Heart left ventricle (tissue), 16 donors: ENCODE measurements at regions not wholly inside any gene's neighbourhood (a gene's known extent, or its start where the extent isn't known, plus 50 kb on each side); places are given as distances from the start of the nearest gene placed in this dataset.

ENCODE experiments used
- ATAC-seq, 4 donors: fragments of 200-7000 bp; cut with Tn5 transposase; one replicate each; pipeline ENCODE4 v1.9.1; 2020 to 2022; ENCODE audit warnings: moderate library complexity in 4 of 4, mild to moderate bottlenecking in 3 of 4, moderate number of reproducible peaks in 1 of 4
- DNase-seq, 5 donors: peaks; one replicate each; pipeline ENCODE4 v3.0.0-alpha.2; 2020
- H3K27ac ChIP-seq, 12 donors: fragments of 200-600 bp; sonication (generic) in 4 of 12; one replicate each; pipeline versions ENCODE4 v1.5.0 to v1.8.0; 2016 to 2022; ENCODE audit warnings: mild to moderate bottlenecking in 2 of 12
- H3K27me3 ChIP-seq, 9 donors: fragments of 200-600 bp; sonication (generic) in 2 of 9; one replicate each; pipeline versions ENCODE4 v1.5.1 to v1.8.0; 2016 to 2022; ENCODE audit warnings: mild to moderate bottlenecking in 3 of 9
- H3K36me3 ChIP-seq, 9 donors: fragments of 200-600 bp; sonication (generic) in 2 of 9; one replicate each; pipeline versions ENCODE4 v1.5.0 to v1.8.0; 2018 to 2022; ENCODE audit warnings: mild to moderate bottlenecking in 2 of 9
- H3K4me1 ChIP-seq, 12 donors: fragments of 200-600 bp; sonication (generic) in 4 of 12; one replicate each; pipeline versions ENCODE4 v1.5.0 to v1.8.0; 2016 to 2022; ENCODE audit warnings: mild to moderate bottlenecking in 3 of 12
- H3K4me3 ChIP-seq, 12 donors: fragments of 200-600 bp; sonication (generic) in 4 of 12; one replicate each; pipeline versions ENCODE4 v1.5.0 to v1.8.0; 2017 to 2022; ENCODE audit warnings: mild to moderate bottlenecking in 9 of 12, moderate library complexity in 4 of 12
- H3K9me3 ChIP-seq, 12 donors: fragments of 200-600 bp; sonication (generic) in 4 of 12; one replicate each; pipeline versions ENCODE4 v1.5.0 to v1.8.0; 2016 to 2022; ENCODE audit warnings: mild to moderate bottlenecking in 1 of 12
- POLR2A ChIP-seq, 2 donors: fragments of 450-650 bp; IDR thresholded peaks; one replicate each; pipeline ENCODE4 v1.6.1; 2017; ENCODE audit warnings: antibody characterized with exemption in 2 of 2, mild to moderate bottlenecking in 2 of 2, moderate library complexity in 2 of 2
- WGBS, 4 donors: extraction: QIAGEN DNeasy Blood & Tissue Kit in 2 of 4; methylation state at CpG; one replicate each; pipeline versions ENCODE4 v1.1.5 to v1.1.7; 2013 to 2018; 5-methylcytosine and 5-hydroxymethylcytosine counted together
- intact Hi-C, 10 donors: fragments of 100-400 bp; cut with DNase I; formaldehyde crosslinking; loops; one replicate each; pipeline versions ENCODE4 v1.11.1 to v1.14.2; 2022
- TF ChIP-seq, protein P1 (sequence below), 12 donors: fragments of 200-600 bp; sonication (generic) in 4 of 12; IDR thresholded peaks; one replicate each; pipeline versions ENCODE4 v1.5.0 to v1.8.0; 2018 to 2022; ENCODE audit warnings: antibody characterized with exemption in 12 of 12, mild to moderate bottlenecking in 5 of 12
- donor health status: ischemic (EF 13 %, LVEDD 7.1; RV severe dilation, severe dysfunction).
- donor health status: healthy with polysubstance abuse.
- donor health status: DM: no; HTN: yes; CAD: no.
- donor health status: DM: no; HTN: no; CAD: no.
- donor health status: ischemic (EF 25% LVEDD 6.9; RV normal size, moderate dysfunction).
- donor health status: ischemic (EF 25% LVEDD 5.7; RV mildly dilated, moderate dysfunction).
- donor health status: healthy.
- donor health status: DM: yes; HTN: yes; CAD: no.
- donor health status: ischemic (EF 35%, LVEDD 5.7; RV mildly dilated, moderate dysfunction).
- donor health status: nonischemic (EF 11% LVEDD 7.7; RV severe dilation, severe dysfunction).
- donor health status: DM: yes; HTN: yes; CAD: no.
- donor health status: PGD.
- donor health status: ischemic (EF 29% LVEDD 5.4; RV normal size, mild dysfunction).
- donor health status: nonischemic (EF 23%, LVEDD 6.1; RV moderate dilation, normal function).

- TF ChIP-seq POLR2A (IDR thresholded peaks at IDR 0.05), result no peak
- TF ChIP-seq, protein P1, sequence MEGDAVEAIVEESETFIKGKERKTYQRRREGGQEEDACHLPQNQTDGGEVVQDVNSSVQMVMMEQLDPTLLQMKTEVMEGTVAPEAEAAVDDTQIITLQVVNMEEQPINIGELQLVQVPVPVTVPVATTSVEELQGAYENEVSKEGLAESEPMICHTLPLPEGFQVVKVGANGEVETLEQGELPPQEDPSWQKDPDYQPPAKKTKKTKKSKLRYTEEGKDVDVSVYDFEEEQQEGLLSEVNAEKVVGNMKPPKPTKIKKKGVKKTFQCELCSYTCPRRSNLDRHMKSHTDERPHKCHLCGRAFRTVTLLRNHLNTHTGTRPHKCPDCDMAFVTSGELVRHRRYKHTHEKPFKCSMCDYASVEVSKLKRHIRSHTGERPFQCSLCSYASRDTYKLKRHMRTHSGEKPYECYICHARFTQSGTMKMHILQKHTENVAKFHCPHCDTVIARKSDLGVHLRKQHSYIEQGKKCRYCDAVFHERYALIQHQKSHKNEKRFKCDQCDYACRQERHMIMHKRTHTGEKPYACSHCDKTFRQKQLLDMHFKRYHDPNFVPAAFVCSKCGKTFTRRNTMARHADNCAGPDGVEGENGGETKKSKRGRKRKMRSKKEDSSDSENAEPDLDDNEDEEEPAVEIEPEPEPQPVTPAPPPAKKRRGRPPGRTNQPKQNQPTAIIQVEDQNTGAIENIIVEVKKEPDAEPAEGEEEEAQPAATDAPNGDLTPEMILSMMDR (IDR thresholded peaks at IDR 0.05), result no peak
- H3K4me3 ChIP-seq, result no peak overlapping the region
- 90 to 99% (median 98%) methylated on average over 1 of the region's 1 CpG for WGBS, 4 donors
- intact Hi-C loops, result no loop called here
- ATAC-seq (no peak), DNase-seq (no peak)
- no peaks in the 10 kb centered on the region for H3K36me3 ChIP-seq
- no peaks in the 10 kb centered on the region for H3K4me1 ChIP-seq
- H3K27me3 ChIP-seq, result no peaks in the 10 kb centered on the region
- H3K9me3 ChIP-seq, result peaks cover 0 to 15% (median 8%) of the 10 kb centered on the region in 12 donors
- no peak overlapping the region for H3K27ac ChIP-seq
Measured at GRCh38 chr11:103650330-103650729, 386.1 kb upstream of the DDI1 start.

DNA sequence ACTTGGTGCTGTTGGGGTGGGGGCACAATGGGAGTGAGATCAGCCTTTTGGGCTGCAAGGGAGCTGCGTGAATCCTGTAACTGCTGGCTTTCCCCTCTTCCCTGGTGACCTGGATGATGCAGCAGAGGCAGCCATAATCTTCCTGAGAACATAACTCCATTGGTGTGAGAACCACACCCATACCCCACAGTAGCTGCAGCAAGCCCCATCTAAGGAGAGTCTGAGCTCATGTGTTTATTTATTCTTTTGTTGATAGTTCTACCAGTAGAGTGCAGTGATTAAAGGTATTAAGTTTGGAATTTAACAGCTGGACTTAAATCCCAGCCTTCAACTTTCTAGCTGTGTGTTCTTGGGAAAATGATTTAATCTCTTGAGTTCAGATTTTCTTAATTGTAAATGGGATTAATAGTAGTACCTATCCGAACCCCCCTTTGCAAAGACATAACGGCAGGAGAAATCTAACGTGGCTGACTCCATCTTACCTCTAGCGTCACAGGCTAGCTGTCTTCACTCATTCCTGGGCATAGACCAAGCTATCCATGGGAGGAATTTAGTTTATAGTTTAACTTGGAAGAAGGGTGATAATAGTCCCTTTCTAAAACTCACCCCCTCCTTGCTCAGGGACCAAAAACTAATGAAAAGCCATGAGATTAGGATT is 385.0 kb upstream of the DDI1 start:
- peaks cover 0 to 15% (median 8%) of the 10 kb centered on the region in 12 donors for H3K9me3 ChIP-seq
- H3K4me3 ChIP-seq, result no peak overlapping the region
- intact Hi-C loops, result no loop called here
- DNase-seq (no peak), ATAC-seq (no peak)
- TF ChIP-seq, protein P1 (IDR thresholded peaks at IDR 0.05), result no peak
- TF ChIP-seq POLR2A (IDR thresholded peaks at IDR 0.05), result no peak
- WGBS, 4 donors, result 88 to 96% (median 91%) methylated on average over 5 of the region's 5 CpGs
- no peaks in the 10 kb centered on the region for H3K4me1 ChIP-seq
- H3K27ac ChIP-seq, result no peak overlapping the region
- H3K27me3 ChIP-seq, result no peaks in the 10 kb centered on the region
- H3K36me3 ChIP-seq, result no peaks in the 10 kb centered on the region

- Histone ChIP-seq H3K27me3 (no peaks in the 10 kb centered on the region), H3K4me3 (no peak overlapping the region), H3K36me3 (no peaks in the 10 kb centered on the region), H3K9me3 (peaks cover 0 to 15% (median 8%) of the 10 kb centered on the region in 12 donors), H3K27ac (no peak overlapping the region), H3K4me1 (no peaks in the 10 kb centered on the region)
- DNase-seq (no peak), ATAC-seq (no peak)
- WGBS, 4 donors, result 79 to 88% (median 84%) methylated on average over 1 of the region's 1 CpG
- intact Hi-C loops, result no loop called here
- TF ChIP-seq, protein P1 (IDR thresholded peaks at IDR 0.05), result no peak
- TF ChIP-seq POLR2A (IDR thresholded peaks at IDR 0.05), result no peak
Measured at GRCh38 chr11:103652013-103652412, 384.4 kb upstream of the DDI1 start.

DNA sequence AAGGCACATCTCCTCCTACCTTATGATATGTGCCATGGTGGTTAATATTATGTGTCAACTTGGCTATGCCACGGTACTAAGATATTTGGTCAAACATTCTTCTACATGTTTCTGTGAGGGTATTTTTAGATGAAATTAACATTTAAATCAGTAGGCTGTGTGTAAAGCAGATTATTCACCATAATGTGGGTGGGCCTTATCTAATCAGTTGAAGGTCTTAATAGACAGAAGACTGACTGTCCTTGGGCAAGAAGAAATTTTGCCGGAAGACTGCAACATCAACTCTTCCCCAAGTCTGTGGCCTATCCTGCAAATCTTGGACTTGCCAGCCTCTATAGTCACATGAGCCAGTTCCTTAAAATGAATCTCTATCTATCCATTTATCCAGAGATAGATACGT is 380.1 kb upstream of the DDI1 start:
- TF ChIP-seq, protein P1 (IDR thresholded peaks at IDR 0.05), result no peak
- TF ChIP-seq POLR2A (IDR thresholded peaks at IDR 0.05), result no peak
- H3K4me1 ChIP-seq, result no peaks in the 10 kb centered on the region
- 92 to 97% (median 94%) methylated on average over 3 of the region's 3 CpGs for WGBS, 4 donors

More for the DNA sequence above, 380.1 kb upstream of the DDI1 start:
- H3K9me3 ChIP-seq, result peaks cover 0 to 10% (median 7%) of the 10 kb centered on the region in 12 donors
- ATAC-seq, result no peak
- no peaks in the 10 kb centered on the region for H3K27me3 ChIP-seq
- no peak for DNase-seq
- intact Hi-C loops, result no loop called here
- H3K4me3 ChIP-seq, result no peak overlapping the region
- no peak overlapping the region for H3K27ac ChIP-seq
- no peaks in the 10 kb centered on the region for H3K36me3 ChIP-seq
